Erythroblast (primary cell): ENCODE measurements at regions not wholly inside any gene's neighbourhood (a gene's known extent, or its start where the extent isn't known, plus 50 kb on each side); places are given as distances from the start of the nearest gene placed in this dataset.

Experiments
- DNase-seq, 2 experiments: peaks; one replicate each; lab custom pipeline; 2025; lab: John Stamatoyannopoulos, UW
- GATA1 ChIP-seq: IDR thresholded peaks from 2 replicates; pipeline ENCODE4 v1.6.1; 2011; ENCODE audit warnings: low read depth, mild to moderate bottlenecking, control low read depth, low read length, moderate library complexity
- POLR2A ChIP-seq: IDR thresholded peaks from 2 replicates; pipeline ENCODE4 v1.6.1; 2011; ENCODE audit warnings: mild to moderate bottlenecking, low read length

DNA sequence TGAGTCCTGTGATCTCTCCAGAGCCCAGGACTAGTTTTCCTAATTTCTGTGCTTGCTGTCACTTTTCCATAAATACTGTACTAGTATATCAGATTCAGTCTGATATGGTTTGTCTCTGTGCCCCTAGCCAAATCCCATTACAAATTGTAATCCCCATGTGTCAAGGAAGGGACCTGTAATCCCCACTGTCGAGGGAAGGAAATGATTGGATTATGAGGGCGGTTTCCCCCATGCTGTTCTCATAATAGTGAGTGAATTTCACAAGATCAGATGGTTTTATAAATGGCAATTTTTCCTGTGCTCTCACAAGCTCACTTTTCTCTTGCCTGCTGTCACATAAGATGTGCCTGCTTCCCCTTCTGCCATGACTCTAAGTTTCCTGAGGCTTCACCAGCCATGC, 54.8 kb upstream of the IFRD1 start:
- no peak for DNase-seq
- TF ChIP-seq GATA1 (no peak), POLR2A (no peak)

DNA sequence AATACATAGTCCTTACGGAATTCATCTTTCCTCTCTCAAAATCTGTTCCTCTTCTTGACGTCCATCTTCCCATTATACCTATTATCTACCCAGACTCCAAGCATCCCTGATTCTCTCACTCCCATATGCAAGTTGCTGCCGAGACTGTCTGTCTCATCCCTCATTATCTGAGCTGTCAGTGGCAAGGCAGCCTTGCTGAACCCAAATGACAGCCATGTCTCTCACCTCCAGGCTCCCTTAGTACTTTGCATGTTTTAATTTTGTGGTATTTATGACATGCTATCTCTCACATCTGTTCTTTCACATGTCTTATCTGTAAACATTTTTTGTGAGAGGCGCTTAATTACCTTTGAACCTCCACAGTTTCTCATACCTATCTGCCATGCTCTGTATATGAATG, 54.4 kb upstream of the IFRD1 start:
- TF ChIP-seq GATA1 (no peak), POLR2A (no peak)
- no peak for DNase-seq

DNA sequence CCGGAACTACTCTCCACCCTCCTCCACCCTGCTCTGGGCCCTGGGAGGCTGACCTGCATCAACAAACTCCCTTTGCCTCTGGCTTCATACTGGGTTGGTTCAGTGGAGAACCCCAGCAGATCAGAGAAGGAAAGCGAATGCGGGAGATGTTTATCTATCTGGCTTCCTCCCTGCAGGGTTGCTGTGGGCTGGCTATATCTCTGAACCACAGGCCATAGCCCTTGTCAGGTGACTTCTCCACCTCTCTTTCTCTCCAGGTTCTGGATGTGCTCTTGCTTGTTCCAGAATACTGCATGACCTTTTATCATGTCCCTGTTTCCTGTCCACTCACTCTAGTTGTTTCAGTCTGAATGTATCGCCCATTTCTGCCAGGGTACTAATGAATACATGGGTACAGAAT, 51.7 kb upstream of the IFRD1 start:
- TF ChIP-seq POLR2A (no peak), GATA1 (no peak)
- DNase-seq: peak; percentile 19 to 60

DNA sequence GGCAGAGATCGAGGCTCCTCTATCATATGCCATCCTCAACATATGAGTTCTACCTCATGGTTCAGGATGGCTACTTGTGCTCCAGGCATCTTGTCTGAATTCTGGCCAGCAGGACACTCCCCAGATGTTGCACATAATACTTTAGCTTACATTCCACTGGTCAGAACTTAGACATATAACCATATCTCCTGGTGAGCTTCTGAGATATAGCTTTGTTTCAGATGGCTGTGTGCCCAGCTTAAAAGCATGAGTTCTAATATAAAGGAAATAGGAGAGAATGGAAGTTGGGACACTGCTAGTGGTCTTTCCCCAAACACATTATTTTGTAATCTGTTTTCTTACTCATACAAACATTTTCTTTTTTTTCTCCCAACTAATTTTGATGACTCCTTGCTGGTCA, 50.8 kb upstream of the IFRD1 start:
- no peak for TF ChIP-seq GATA1
- TF ChIP-seq POLR2A: no peak
- DNase-seq: no peak

DNA sequence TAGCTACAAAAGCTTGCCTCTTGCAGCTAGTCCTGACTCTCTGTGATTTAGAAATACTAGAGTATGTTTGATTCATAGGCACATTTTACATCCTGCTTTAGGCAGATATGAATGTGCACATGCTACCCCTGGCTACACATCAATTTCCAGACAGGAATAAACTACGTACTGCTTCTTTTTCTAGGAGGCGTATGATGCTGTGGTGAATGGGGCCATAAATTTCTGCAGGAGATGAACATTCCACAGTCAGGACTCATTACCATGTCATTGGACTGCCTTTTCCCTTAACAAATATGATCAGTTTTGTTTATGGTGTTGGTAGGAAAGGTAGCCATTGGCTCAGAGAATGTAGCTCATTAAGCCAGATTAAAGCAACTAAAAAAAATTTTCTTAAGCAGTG, 50.1 kb upstream of the IFRD1 start:
- no peak for DNase-seq
- TF ChIP-seq POLR2A (no peak), GATA1 (no peak)
